HCT116 (cell line): ENCODE measurements at regions not wholly inside any gene's neighbourhood (a gene's known extent, or its start where the extent isn't known, plus 50 kb on each side); places are given as distances from the start of the nearest gene placed in this dataset.

Experiments
- ATAC-seq: fragments of 200-7000 bp; cut with Tn5 transposase; 2 replicates; pipeline ENCODE4 v1.9.1; 2020; ENCODE audit warnings: mild to moderate bottlenecking, moderate library complexity
- BruUV-seq: library from RNA; stranded (reverse); fragments of 400-500 nt; replicated peaks from 2 replicates; lab custom pipeline; 2021; lab: Mats Ljungman, UMichigan
- CTCF ChIA-PET: fragments of 300-600 bp; sonication (Branson Sonifier 250); formaldehyde crosslinking; loops from one replicate; lab custom pipeline; 2021; ENCODE audit warnings: antibody characterized with exemption; lab: Charles Lee
- POLR2A ChIA-PET: fragments of 300-600, 350-600 bp; sonication (Branson Sonifier 250); formaldehyde crosslinking; loops from one replicate; lab custom pipeline; 2021; ENCODE audit warnings: antibody characterized with exemption; lab: Charles Lee
- RAD21 ChIA-PET, 2 experiments: fragments of 300-600 bp; sonication (Branson Sonifier 250); formaldehyde crosslinking; loops; one replicate each; lab custom pipeline; 2023; ENCODE audit warnings: low total read pairs in 2 of 2; ENCODE audit not compliant: uncharacterized antibody in 2 of 2, unreplicated experiment in 2 of 2, low non-redundant PET in 1 of 2; lab: Charles Lee
- DNase-seq: peaks from one replicate; pipeline ENCODE4 v3.0.0-alpha.2; 2010; ENCODE audit warnings: low read depth, low spot score
- H2AFZ ChIP-seq: fragments of 200-600 bp; shearing (Covaris generic), sonication (generic); 2 replicates; pipeline ENCODE4 v1.6.1; 2017; ENCODE audit warnings: low read depth, mixed run types, mixed read lengths, antibody characterized with exemption, low read length; ENCODE audit not compliant: poor library complexity, severe bottlenecking
- H3K27ac ChIP-seq: 2 replicates; pipeline ENCODE4 v1.5.1; 2012; ENCODE audit warnings: low read depth, low read length
- H3K27me3 ChIP-seq: fragments of 200-600 bp; sonication (generic); 2 replicates; pipeline ENCODE4 v1.6.1; 2016; ENCODE audit warnings: mixed run types, low read length, mixed read lengths; ENCODE audit not compliant: insufficient read depth
- H3K36me3 ChIP-seq, 2 experiments: fragments of 200-500 bp in 1 of 2; fragments of 200-600 bp in 1 of 2; sonication (Bioruptor generic) in 1 of 2; sonication (generic) in 1 of 2; 2 replicates each; pipeline versions ENCODE4 v1.5.1 to v1.6.1; 2014 to 2016; ENCODE audit warnings: low read length in 2 of 2, inconsistent platforms in 1 of 2, mixed read lengths in 1 of 2, mixed run types in 1 of 2; ENCODE audit not compliant: insufficient read depth in 2 of 2, control insufficient read depth in 1 of 2
- H3K4me1 ChIP-seq, 2 experiments: fragments of 200-600 bp in 1 of 2; sonication (generic) in 1 of 2; 2 replicates each; pipeline versions ENCODE4 v1.5.1 to v1.6.1; 2012 to 2017; ENCODE audit warnings: low read length in 2 of 2, inconsistent platforms in 1 of 2, mild to moderate bottlenecking in 1 of 2, mixed read lengths in 1 of 2, mixed run types in 1 of 2, moderate library complexity in 1 of 2; ENCODE audit not compliant: insufficient read depth in 2 of 2, control insufficient read depth in 1 of 2
- H3K4me2 ChIP-seq: fragments of 200-600 bp; sonication (generic); 2 replicates; pipeline ENCODE4 v1.6.1; 2017; ENCODE audit warnings: mixed run types, low read length, mixed read lengths
- H3K4me3 ChIP-seq, 2 experiments: fragments of 200-600 bp in 1 of 2; sonication (generic) in 1 of 2; replicated peaks in 1 of 2; 2 replicates each; pipeline ENCODE4 v1.5.1; 2011 to 2016; ENCODE audit warnings: low read length in 2 of 2, control low read depth in 1 of 2, low read depth in 1 of 2, mild to moderate bottlenecking in 1 of 2, mixed read lengths in 1 of 2, mixed run types in 1 of 2
- H3K79me2 ChIP-seq: fragments of 200-600 bp; sonication (generic); 2 replicates; pipeline ENCODE4 v1.6.1; 2017; ENCODE audit warnings: mild to moderate bottlenecking, mixed run types, low read length, moderate library complexity, mixed read lengths; ENCODE audit not compliant: insufficient read depth
- H3K9ac ChIP-seq: fragments of 200-600 bp; sonication (generic); 2 replicates; pipeline ENCODE4 v1.6.1; 2016; ENCODE audit warnings: low read length, mixed read lengths
- H3K9me2 ChIP-seq: fragments of 200-600 bp; sonication (generic), shearing (Covaris generic); 2 replicates; pipeline ENCODE4 v1.6.1; 2017; ENCODE audit warnings: mixed run types, mild to moderate bottlenecking, moderate library complexity; ENCODE audit not compliant: insufficient read depth
- H3K9me3 ChIP-seq, 2 experiments: fragments of 200-500 bp in 1 of 2; fragments of 200-600 bp in 1 of 2; sonication (Bioruptor generic) in 1 of 2; sonication (generic) in 1 of 2; 2 replicates each; pipeline ENCODE4 v1.6.1; 2014 to 2017; ENCODE audit warnings: low read length in 2 of 2, mixed read lengths in 2 of 2, inconsistent platforms in 1 of 2, low read depth in 1 of 2, mild to moderate bottlenecking in 1 of 2, mixed run types in 1 of 2, moderate library complexity in 1 of 2; ENCODE audit not compliant: control insufficient read depth in 1 of 2, insufficient read depth in 1 of 2
- H4K20me1 ChIP-seq: fragments of 200-600 bp; sonication (generic), shearing (Covaris generic); 2 replicates; pipeline ENCODE4 v1.6.1; 2017; ENCODE audit warnings: mixed run types, mild to moderate bottlenecking, moderate library complexity; ENCODE audit not compliant: insufficient read depth
- CBX3 ChIP-seq: IDR thresholded peaks from 2 replicates; pipeline ENCODE4 v1.6.1; 2012; ENCODE audit warnings: low read depth
- EGR1 ChIP-seq: IDR thresholded peaks from 2 replicates; pipeline ENCODE4 v1.6.1; 2012; ENCODE audit warnings: low read depth
- EZH2 ChIP-seq: fragments of 200-600 bp; sonication (generic); IDR thresholded peaks from 2 replicates; pipeline ENCODE4 v1.6.1; 2017; ENCODE audit warnings: antibody characterized with exemption, mixed run types
- FOSL1 ChIP-seq: IDR thresholded peaks from 2 replicates; pipeline ENCODE4 v1.6.1; 2012; ENCODE audit warnings: low read depth
- JUND ChIP-seq: IDR thresholded peaks from 2 replicates; pipeline ENCODE4 v1.6.1; 2012
- POLR2A ChIP-seq: IDR thresholded peaks from 2 replicates; pipeline ENCODE4 v1.7.0; 2011; ENCODE audit warnings: borderline replicate concordance; ENCODE audit not compliant: insufficient read depth, insufficient read length; ENCODE audit errors: extremely low read depth
- POLR2AphosphoS5 ChIP-seq: IDR thresholded peaks from 2 replicates; pipeline ENCODE4 v1.6.1; 2011; ENCODE audit warnings: mild to moderate bottlenecking, low read depth, low read length, moderate library complexity
- RAD21 ChIP-seq: IDR thresholded peaks from 2 replicates; pipeline ENCODE4 v1.6.1; 2012; ENCODE audit warnings: low read depth, mild to moderate bottlenecking
- SRF ChIP-seq: IDR thresholded peaks from 2 replicates; pipeline ENCODE4 v1.6.1; 2012; ENCODE audit warnings: low read depth
- YY1 ChIP-seq: IDR thresholded peaks from 2 replicates; pipeline ENCODE4 v1.6.1; 2011; ENCODE audit warnings: low read length, low read depth, moderate library complexity, mild to moderate bottlenecking; ENCODE audit not compliant: insufficient replicate concordance; ENCODE audit errors: extremely low read depth
- ZFX ChIP-seq: fragments of 450-650 bp; IDR thresholded peaks from 2 replicates; pipeline ENCODE4 v1.6.1; 2017
- ZNF274 ChIP-seq: fragments of 200-500 bp; sonication (Bioruptor generic); IDR thresholded peaks from 2 replicates; pipeline ENCODE4 v1.6.1; 2014; ENCODE audit warnings: mild to moderate bottlenecking, low read depth, low read length, inconsistent platforms
- intact Hi-C: fragments of 100-400 bp; cut with micrococcal nuclease; formaldehyde crosslinking; loops from 2 replicates; pipeline ENCODE4 v1.10.0; 2022
- TF ChIP-seq, protein P1 (sequence below): IDR thresholded peaks from 2 replicates; pipeline ENCODE4 v1.6.1; 2011; ENCODE audit warnings: mild to moderate bottlenecking, low read length, moderate library complexity; ENCODE audit not compliant: insufficient replicate concordance; ENCODE audit errors: extremely low read depth
- TF ChIP-seq, protein P2 (sequence below): IDR thresholded peaks from 2 replicates; pipeline ENCODE4 v1.6.1; 2012; ENCODE audit warnings: low read depth
- TF ChIP-seq, protein P3 (sequence below), 3 experiments: fragments of 200-600 bp in 1 of 3; sonication (generic) in 1 of 3; IDR thresholded peaks in 2 of 3; conservative IDR thresholded peaks in 1 of 3; 2 replicates each; pipeline ENCODE4 v1.5.1; 2012 to 2017; ENCODE audit warnings: low read depth in 2 of 3, low read length in 2 of 3, antibody characterized with exemption in 1 of 3, borderline replicate concordance in 1 of 3, control low read depth in 1 of 3, mild to moderate bottlenecking in 1 of 3, mixed read lengths in 1 of 3, mixed run types in 1 of 3, moderate library complexity in 1 of 3; ENCODE audit not compliant: insufficient read depth in 1 of 3

DNA sequence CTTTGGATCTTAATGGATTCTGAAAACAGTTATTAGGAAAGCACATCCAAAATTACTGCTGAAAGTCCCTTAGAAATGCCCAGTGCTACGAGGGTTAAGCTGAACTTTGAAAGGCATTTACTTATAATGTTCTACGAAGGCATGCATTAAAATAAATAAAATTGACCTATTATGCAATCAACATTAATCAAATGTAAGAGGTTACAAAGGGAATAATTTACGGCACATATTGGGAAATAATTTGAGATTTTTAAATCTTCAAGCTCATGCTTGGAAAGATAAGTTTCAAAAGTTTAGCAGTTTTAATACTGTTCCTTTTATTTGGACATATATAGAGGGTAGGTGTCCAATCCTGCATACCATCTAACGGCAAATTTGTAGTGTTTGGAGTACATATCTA, 1564.1 kb upstream of the DDX18 start:
- CTCF ChIA-PET, result no interaction called here
- Histone ChIP-seq H3K9me2 (no peaks in the 10 kb centered on the region), H3K4me3 (no peak overlapping the region), H3K9ac (no peak overlapping the region), H3K9me3 (peaks cover 5 to 17% of the 10 kb centered on the region in 2 experiments), H2AFZ (no peak overlapping the region), H3K4me2 (no peak overlapping the region), H3K27me3 (no peaks in the 10 kb centered on the region), H3K36me3 (no peaks in the 10 kb centered on the region), H3K4me1 (no peaks in the 10 kb centered on the region), H3K79me2 (no peaks in the 10 kb centered on the region), H3K27ac (no peak overlapping the region), H4K20me1 (no peaks in the 10 kb centered on the region)
- ATAC-seq (no peak), DNase-seq (no peak)
- no peak for TF ChIP-seq JUND
- TF ChIP-seq EGR1, result no peak
- no peak for TF ChIP-seq EZH2
- no peak for TF ChIP-seq FOSL1
- no peak for TF ChIP-seq ZFX
- TF ChIP-seq, protein P1, sequence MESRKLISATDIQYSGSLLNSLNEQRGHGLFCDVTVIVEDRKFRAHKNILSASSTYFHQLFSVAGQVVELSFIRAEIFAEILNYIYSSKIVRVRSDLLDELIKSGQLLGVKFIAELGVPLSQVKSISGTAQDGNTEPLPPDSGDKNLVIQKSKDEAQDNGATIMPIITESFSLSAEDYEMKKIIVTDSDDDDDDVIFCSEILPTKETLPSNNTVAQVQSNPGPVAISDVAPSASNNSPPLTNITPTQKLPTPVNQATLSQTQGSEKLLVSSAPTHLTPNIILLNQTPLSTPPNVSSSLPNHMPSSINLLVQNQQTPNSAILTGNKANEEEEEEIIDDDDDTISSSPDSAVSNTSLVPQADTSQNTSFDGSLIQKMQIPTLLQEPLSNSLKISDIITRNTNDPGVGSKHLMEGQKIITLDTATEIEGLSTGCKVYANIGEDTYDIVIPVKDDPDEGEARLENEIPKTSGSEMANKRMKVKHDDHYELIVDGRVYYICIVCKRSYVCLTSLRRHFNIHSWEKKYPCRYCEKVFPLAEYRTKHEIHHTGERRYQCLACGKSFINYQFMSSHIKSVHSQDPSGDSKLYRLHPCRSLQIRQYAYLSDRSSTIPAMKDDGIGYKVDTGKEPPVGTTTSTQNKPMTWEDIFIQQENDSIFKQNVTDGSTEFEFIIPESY, result no peak
- no peak for TF ChIP-seq RAD21
- no peak for TF ChIP-seq YY1
- RAD21 ChIA-PET, result no interaction called here
- no TSS peak for BruUV-seq
- POLR2A ChIA-PET, result no interaction called here
- intact Hi-C loops, result no loop called here

DNA sequence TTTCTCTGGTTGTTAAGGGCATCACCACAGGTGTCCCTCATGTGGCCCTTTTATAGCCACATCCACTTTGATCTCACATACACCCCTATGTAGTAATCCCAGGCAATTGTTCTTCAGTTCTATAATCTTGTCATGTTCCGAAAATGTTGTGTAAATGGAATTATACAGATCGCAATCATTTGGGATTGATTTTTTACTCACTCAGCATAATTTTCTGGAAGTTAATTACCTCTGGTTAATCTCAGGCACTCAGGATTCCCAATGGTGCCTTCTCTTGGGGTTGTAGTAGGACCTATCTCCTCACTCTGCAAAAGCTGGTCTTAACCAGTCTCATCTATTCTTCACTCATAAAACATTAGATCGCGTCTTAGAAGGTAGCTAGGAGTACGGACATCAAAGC, 1549.6 kb upstream of the DDX18 start:
- ChIA-PET CTCF (no interaction called here), POLR2A (no interaction called here), RAD21 (no interaction called here)
- no peak overlapping the region for H3K4me3 ChIP-seq
- no peak overlapping the region for H3K27ac ChIP-seq
- H3K9me3 ChIP-seq, result peaks cover 6 to 47% of the 10 kb centered on the region in 2 experiments; a peak in 2 of 4 replicates
- TF ChIP-seq POLR2A, result no peak
- no peak for TF ChIP-seq YY1
- TF ChIP-seq SRF, result no peak
- no peak for TF ChIP-seq ZNF274
- TF ChIP-seq, protein P2, sequence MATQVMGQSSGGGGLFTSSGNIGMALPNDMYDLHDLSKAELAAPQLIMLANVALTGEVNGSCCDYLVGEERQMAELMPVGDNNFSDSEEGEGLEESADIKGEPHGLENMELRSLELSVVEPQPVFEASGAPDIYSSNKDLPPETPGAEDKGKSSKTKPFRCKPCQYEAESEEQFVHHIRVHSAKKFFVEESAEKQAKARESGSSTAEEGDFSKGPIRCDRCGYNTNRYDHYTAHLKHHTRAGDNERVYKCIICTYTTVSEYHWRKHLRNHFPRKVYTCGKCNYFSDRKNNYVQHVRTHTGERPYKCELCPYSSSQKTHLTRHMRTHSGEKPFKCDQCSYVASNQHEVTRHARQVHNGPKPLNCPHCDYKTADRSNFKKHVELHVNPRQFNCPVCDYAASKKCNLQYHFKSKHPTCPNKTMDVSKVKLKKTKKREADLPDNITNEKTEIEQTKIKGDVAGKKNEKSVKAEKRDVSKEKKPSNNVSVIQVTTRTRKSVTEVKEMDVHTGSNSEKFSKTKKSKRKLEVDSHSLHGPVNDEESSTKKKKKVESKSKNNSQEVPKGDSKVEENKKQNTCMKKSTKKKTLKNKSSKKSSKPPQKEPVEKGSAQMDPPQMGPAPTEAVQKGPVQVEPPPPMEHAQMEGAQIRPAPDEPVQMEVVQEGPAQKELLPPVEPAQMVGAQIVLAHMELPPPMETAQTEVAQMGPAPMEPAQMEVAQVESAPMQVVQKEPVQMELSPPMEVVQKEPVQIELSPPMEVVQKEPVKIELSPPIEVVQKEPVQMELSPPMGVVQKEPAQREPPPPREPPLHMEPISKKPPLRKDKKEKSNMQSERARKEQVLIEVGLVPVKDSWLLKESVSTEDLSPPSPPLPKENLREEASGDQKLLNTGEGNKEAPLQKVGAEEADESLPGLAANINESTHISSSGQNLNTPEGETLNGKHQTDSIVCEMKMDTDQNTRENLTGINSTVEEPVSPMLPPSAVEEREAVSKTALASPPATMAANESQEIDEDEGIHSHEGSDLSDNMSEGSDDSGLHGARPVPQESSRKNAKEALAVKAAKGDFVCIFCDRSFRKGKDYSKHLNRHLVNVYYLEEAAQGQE, result no peak
- no peak for TF ChIP-seq RAD21
- no peak for TF ChIP-seq POLR2AphosphoS5
- TF ChIP-seq, protein P3, sequence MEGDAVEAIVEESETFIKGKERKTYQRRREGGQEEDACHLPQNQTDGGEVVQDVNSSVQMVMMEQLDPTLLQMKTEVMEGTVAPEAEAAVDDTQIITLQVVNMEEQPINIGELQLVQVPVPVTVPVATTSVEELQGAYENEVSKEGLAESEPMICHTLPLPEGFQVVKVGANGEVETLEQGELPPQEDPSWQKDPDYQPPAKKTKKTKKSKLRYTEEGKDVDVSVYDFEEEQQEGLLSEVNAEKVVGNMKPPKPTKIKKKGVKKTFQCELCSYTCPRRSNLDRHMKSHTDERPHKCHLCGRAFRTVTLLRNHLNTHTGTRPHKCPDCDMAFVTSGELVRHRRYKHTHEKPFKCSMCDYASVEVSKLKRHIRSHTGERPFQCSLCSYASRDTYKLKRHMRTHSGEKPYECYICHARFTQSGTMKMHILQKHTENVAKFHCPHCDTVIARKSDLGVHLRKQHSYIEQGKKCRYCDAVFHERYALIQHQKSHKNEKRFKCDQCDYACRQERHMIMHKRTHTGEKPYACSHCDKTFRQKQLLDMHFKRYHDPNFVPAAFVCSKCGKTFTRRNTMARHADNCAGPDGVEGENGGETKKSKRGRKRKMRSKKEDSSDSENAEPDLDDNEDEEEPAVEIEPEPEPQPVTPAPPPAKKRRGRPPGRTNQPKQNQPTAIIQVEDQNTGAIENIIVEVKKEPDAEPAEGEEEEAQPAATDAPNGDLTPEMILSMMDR (IDR thresholded peaks at IDR 0.05 in 2 of 3, conservative IDR thresholded peaks at IDR 0.05 in 1 of 3; ENCODE audit: borderline replicate concordance in 1 of 3, insufficient read depth in 1 of 3, low read depth in 2 of 3, low read length in 2 of 3), result no peak
- TF ChIP-seq CBX3, result no peak
- H3K4me1 ChIP-seq, result no peaks in the 10 kb centered on the region
- no peak overlapping the region for H3K4me2 ChIP-seq
- H3K36me3 ChIP-seq, result no peaks in the 10 kb centered on the region
- no peak overlapping the region for H3K9ac ChIP-seq
- no peak for DNase-seq
- no peak overlapping the region for H2AFZ ChIP-seq
- ATAC-seq, result no peak
- no peaks in the 10 kb centered on the region for H4K20me1 ChIP-seq
- H3K27me3 ChIP-seq, result no peaks in the 10 kb centered on the region
- no peaks in the 10 kb centered on the region for H3K9me2 ChIP-seq
- no TSS peak for BruUV-seq
- intact Hi-C loops, result no loop called here
- H3K79me2 ChIP-seq, result no peaks in the 10 kb centered on the region
